ENCODE measurements at regions not wholly inside any gene's neighbourhood (a gene's known extent, or its start where the extent isn't known, plus 50 kb on each side); places are given as distances from the start of the nearest gene placed in this dataset.

DNA sequence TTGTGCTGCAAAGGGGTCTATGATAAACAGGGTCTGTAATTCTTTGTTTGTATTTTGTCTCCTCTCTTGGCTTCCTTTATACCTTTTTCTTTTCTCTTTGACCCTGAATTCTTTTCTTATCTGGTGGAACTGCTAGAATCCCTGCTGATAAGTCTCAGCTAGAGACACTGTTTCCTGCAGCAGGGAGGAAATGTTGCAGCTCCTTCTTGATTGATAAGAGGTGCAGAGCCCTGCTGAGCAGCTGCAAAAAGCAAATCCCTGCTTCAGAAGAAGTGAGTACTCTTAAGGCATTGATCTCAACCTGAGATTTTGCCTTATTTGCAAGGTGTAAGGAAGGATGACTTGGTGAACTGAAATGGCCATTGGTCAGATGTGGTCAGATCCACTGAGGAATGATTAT, 167.8 kb downstream of the NUP35 start:
- H3K9me3 ChIP-seq (replicated peaks; ENCODE audit: control insufficient read depth, insufficient read depth, low read length), result no peaks in the 10 kb centered on the region
- H3K4me2 ChIP-seq (ENCODE audit: insufficient read depth, low read length), result no peak overlapping the region
- DNase-seq (ENCODE audit: low read depth, low spot score), result peak; percentile 55
- intact Hi-C loops (cut with micrococcal nuclease) (no loop called here), dilution Hi-C loops (cut with MboI; ENCODE audit: extremely low pct_ligation_motif_present, low sequenced_read_pairs) (no loop called here)
- H3K27ac ChIP-seq (ENCODE audit: insufficient read depth, low read depth, low read length), result no peak overlapping the region
- H3K4me3 ChIP-seq (replicated peaks in 1 of 3; ENCODE audit: insufficient read depth in 1 of 3, low read depth in 1 of 3, low read length in 3 of 3), result no peak overlapping the region
- FAIRE-seq, result peak; percentile 53
- ChIA-PET CTCF (interaction anchor here (0.9 to 1.8 kb wide), 3 partner anchors 10 to 67 kb away, joined by 3 to 10 read pairs (median 3); no protein-coding TSS in a partner anchor), POLR2A (no interaction called here)
- H4K20me1 ChIP-seq (replicated peaks; ENCODE audit: control insufficient read depth, extremely low read depth, insufficient read depth, low read length), result no peaks in the 10 kb centered on the region
- H2AFZ ChIP-seq (ENCODE audit: low read depth, low read length), result no peak overlapping the region
- no TSS peak for BruUV-seq (replicated peaks)
- no peaks in the 10 kb centered on the region for H3K36me3 ChIP-seq (ENCODE audit: control insufficient read depth in 2 of 2, extremely low read depth in 1 of 2, insufficient read depth in 2 of 2, low read length in 2 of 2)
- TF ChIP-seq GATA2 (IDR thresholded peaks at IDR 0.05; ENCODE audit: insufficient read depth, insufficient read length, low read depth, low read length) (peak; percentile 79), POLR2A (IDR thresholded peaks at IDR 0.05; ENCODE audit: low read depth, low read length) (no peak), JUN (IDR thresholded peaks at IDR 0.05; ENCODE audit: borderline replicate concordance, insufficient read depth, insufficient read length, low read depth) (no peak)
- H3K27me3 ChIP-seq (ENCODE audit: control insufficient read depth in 2 of 2, insufficient read depth in 2 of 2, low read length in 2 of 2), result no peaks in the 10 kb centered on the region
- no peaks in the 10 kb centered on the region for H3K79me2 ChIP-seq (ENCODE audit: control insufficient read depth, insufficient read depth, low read length)
- peaks cover 5% of the 10 kb centered on the region for H3K4me1 ChIP-seq (ENCODE audit: control insufficient read depth, extremely low read depth, insufficient read depth, low read length)
- no peaks in the 10 kb centered on the region for H3K9me1 ChIP-seq (replicated peaks; ENCODE audit: control insufficient read depth, extremely low read depth, insufficient read depth, low read length)
- H3K9ac ChIP-seq (replicated peaks; ENCODE audit: extremely low read depth, insufficient read depth, low read length), result no peak overlapping the region

DNA sequence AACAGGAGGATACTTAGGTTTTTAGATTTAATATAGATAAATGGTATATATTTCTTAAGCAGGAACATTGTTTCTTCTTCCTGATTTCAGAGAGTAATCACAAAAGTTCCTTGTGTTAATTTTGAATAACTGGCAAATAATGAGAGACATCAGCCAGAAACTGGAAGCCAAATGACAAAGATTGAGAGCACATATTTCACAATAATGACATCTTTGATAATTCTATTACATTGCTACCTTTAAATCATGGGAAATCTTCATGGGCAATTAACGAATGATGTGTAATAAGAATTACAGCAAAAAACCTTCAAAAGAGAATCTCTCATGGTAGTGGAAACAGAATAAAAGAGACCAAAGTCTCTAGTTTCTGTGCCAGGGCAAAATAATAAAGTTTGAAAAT, 215.1 kb downstream of the NUP35 start:
- Histone ChIP-seq H3K9ac (replicated peaks; ENCODE audit: extremely low read depth, insufficient read depth, low read length) (no peak overlapping the region), H3K9me1 (replicated peaks; ENCODE audit: control insufficient read depth, extremely low read depth, insufficient read depth, low read length) (no peaks in the 10 kb centered on the region), H3K79me2 (ENCODE audit: control insufficient read depth, insufficient read depth, low read length) (no peaks in the 10 kb centered on the region), H2AFZ (ENCODE audit: low read depth, low read length) (no peak overlapping the region), H3K4me1 (ENCODE audit: control insufficient read depth, extremely low read depth, insufficient read depth, low read length) (no peaks in the 10 kb centered on the region), H3K4me2 (ENCODE audit: insufficient read depth, low read length) (no peak overlapping the region), H3K9me3 (replicated peaks; ENCODE audit: control insufficient read depth, insufficient read depth, low read length) (no peaks in the 10 kb centered on the region), H3K36me3 (ENCODE audit: control insufficient read depth in 2 of 2, extremely low read depth in 1 of 2, insufficient read depth in 2 of 2, low read length in 2 of 2) (no peaks in the 10 kb centered on the region), H4K20me1 (replicated peaks; ENCODE audit: control insufficient read depth, extremely low read depth, insufficient read depth, low read length) (no peaks in the 10 kb centered on the region), H3K4me3 (replicated peaks in 1 of 3; ENCODE audit: insufficient read depth in 1 of 3, low read depth in 1 of 3, low read length in 3 of 3) (no peak overlapping the region), H3K27me3 (ENCODE audit: control insufficient read depth in 2 of 2, insufficient read depth in 2 of 2, low read length in 2 of 2) (no peaks in the 10 kb centered on the region), H3K27ac (ENCODE audit: insufficient read depth, low read depth, low read length) (no peak overlapping the region)
- DNase-seq (ENCODE audit: low read depth, low spot score) (no peak), FAIRE-seq (no peak)
- BruUV-seq (replicated peaks), result no TSS peak
- ChIA-PET CTCF (interaction anchor here (1.9 to 3.7 kb wide), 2 partner anchors 20 to 90 kb away, joined by 10 to 15 read pairs; no protein-coding TSS in a partner anchor), POLR2A (no interaction called here)
- intact Hi-C loops (cut with micrococcal nuclease) (no loop called here), dilution Hi-C loops (cut with MboI; ENCODE audit: extremely low pct_ligation_motif_present, low sequenced_read_pairs) (no loop called here)
- TF ChIP-seq, protein P1, sequence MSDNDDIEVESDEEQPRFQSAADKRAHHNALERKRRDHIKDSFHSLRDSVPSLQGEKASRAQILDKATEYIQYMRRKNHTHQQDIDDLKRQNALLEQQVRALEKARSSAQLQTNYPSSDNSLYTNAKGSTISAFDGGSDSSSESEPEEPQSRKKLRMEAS (IDR thresholded peaks at IDR 0.05; ENCODE audit: insufficient read depth, insufficient read length), result no peak
- TF ChIP-seq JUN (IDR thresholded peaks at IDR 0.05; ENCODE audit: borderline replicate concordance, insufficient read depth, insufficient read length, low read depth) (no peak), POLR2A (IDR thresholded peaks at IDR 0.05; ENCODE audit: low read depth, low read length) (no peak), FOS (IDR thresholded peaks at IDR 0.05; ENCODE audit: borderline replicate concordance, insufficient read depth, low read length) (no peak), GATA2 (IDR thresholded peaks at IDR 0.05; ENCODE audit: insufficient read depth, insufficient read length, low read depth, low read length) (no peak), POLR2AphosphoS5 (IDR thresholded peaks at IDR 0.05; ENCODE audit: insufficient read depth, low read depth, low read length) (no peak), EZH2 (IDR thresholded peaks at IDR 0.05; ENCODE audit: borderline replicate concordance, low read depth, low read length, severe bottlenecking) (no peak), MYC (IDR thresholded peaks at IDR 0.05; ENCODE audit: low read depth, low read length) (no peak)
- TF ChIP-seq, protein P2, sequence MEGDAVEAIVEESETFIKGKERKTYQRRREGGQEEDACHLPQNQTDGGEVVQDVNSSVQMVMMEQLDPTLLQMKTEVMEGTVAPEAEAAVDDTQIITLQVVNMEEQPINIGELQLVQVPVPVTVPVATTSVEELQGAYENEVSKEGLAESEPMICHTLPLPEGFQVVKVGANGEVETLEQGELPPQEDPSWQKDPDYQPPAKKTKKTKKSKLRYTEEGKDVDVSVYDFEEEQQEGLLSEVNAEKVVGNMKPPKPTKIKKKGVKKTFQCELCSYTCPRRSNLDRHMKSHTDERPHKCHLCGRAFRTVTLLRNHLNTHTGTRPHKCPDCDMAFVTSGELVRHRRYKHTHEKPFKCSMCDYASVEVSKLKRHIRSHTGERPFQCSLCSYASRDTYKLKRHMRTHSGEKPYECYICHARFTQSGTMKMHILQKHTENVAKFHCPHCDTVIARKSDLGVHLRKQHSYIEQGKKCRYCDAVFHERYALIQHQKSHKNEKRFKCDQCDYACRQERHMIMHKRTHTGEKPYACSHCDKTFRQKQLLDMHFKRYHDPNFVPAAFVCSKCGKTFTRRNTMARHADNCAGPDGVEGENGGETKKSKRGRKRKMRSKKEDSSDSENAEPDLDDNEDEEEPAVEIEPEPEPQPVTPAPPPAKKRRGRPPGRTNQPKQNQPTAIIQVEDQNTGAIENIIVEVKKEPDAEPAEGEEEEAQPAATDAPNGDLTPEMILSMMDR (IDR thresholded peaks at IDR 0.05; ENCODE audit: extremely low read depth in 1 of 2, insufficient read depth in 1 of 2, low read depth in 1 of 2, low read length in 2 of 2), result no peak

Data from endothelial cell of umbilical vein (primary cell).